SU-DHL-6 (cell line): ENCODE measurements at regions not wholly inside any gene's neighbourhood (a gene's known extent, or its start where the extent isn't known, plus 50 kb on each side); places are given as distances from the start of the nearest gene placed in this dataset.

Experiments
- H2AFZ ChIP-seq: fragments of 200-600 bp; sonication (generic); 2 replicates; pipeline ENCODE4 v1.6.1; 2014; ENCODE audit warnings: low read depth, mild to moderate bottlenecking, moderate library complexity, mixed read lengths, antibody characterized with exemption, low read length; ENCODE audit not compliant: severe bottlenecking
- H3F3A ChIP-seq: fragments of 200-600 bp; shearing (Covaris generic); 2 replicates; pipeline ENCODE4 v1.6.0; 2016; ENCODE audit warnings: antibody characterized with exemption, mild to moderate bottlenecking; ENCODE audit not compliant: insufficient read depth
- H3K27ac ChIP-seq: fragments of 200-600 bp; sonication (generic); 2 replicates; pipeline ENCODE4 v1.5.1; 2016; ENCODE audit warnings: low read depth, mild to moderate bottlenecking, low read length, moderate library complexity, mixed read lengths
- H3K27me3 ChIP-seq: fragments of 200-600 bp; sonication (generic), shearing (Covaris generic); 2 replicates; pipeline ENCODE4 v1.6.0; 2014; ENCODE audit warnings: mild to moderate bottlenecking, low read length
- H3K36me3 ChIP-seq: fragments of 200-600 bp; sonication (generic); 2 replicates; pipeline ENCODE4 v1.6.1; 2014; ENCODE audit warnings: mild to moderate bottlenecking, low read length, mixed read lengths
- H3K4me2 ChIP-seq: fragments of 300-600, 200-600 bp; shearing (Covaris generic), sonication (generic); 2 replicates; pipeline ENCODE4 v1.6.0; 2014; ENCODE audit warnings: low read length, low read depth, mild to moderate bottlenecking; ENCODE audit not compliant: poor library complexity, severe bottlenecking
- H3K4me3 ChIP-seq: fragments of 200-600 bp; sonication (generic); 2 replicates; pipeline ENCODE4 v1.5.1; 2014; ENCODE audit warnings: antibody characterized with exemption, low read length, mild to moderate bottlenecking, mixed read lengths; ENCODE audit not compliant: insufficient read depth, poor library complexity, severe bottlenecking
- H3K79me2 ChIP-seq: fragments of 200-600 bp; sonication (generic); 2 replicates; pipeline ENCODE4 v1.6.1; 2014; ENCODE audit warnings: mild to moderate bottlenecking, low read length, moderate library complexity; ENCODE audit not compliant: insufficient read depth
- H3K9ac ChIP-seq: fragments of 200-600 bp; sonication (generic); 2 replicates; pipeline ENCODE4 v1.7.0; 2014; ENCODE audit warnings: mild to moderate bottlenecking, low read length
- H3K9me2 ChIP-seq: fragments of 200-600 bp; sonication (generic); replicated peaks from 2 replicates; pipeline ENCODE4 v1.6.1; 2014; ENCODE audit warnings: low read length; ENCODE audit not compliant: insufficient read depth
- H3K9me3 ChIP-seq: fragments of 200-600 bp; sonication (generic); 2 replicates; pipeline ENCODE4 v1.6.1; 2014; ENCODE audit warnings: low read length, mixed read lengths; ENCODE audit not compliant: insufficient read depth
- H4K20me1 ChIP-seq: fragments of 200-600 bp; sonication (generic); 2 replicates; pipeline ENCODE4 v1.6.1; 2014; ENCODE audit warnings: low read depth, mild to moderate bottlenecking, antibody characterized with exemption, low read length, moderate library complexity, mixed read lengths
- CTCF ChIP-seq: fragments of 200-600 bp; sonication (generic); IDR thresholded peaks from one replicate; pipeline ENCODE4 v1.5.1; 2017; ENCODE audit warnings: antibody characterized with exemption, mild to moderate bottlenecking, low read length, moderate library complexity; ENCODE audit not compliant: insufficient read depth, poor library complexity, severe bottlenecking
- EZH2phosphoT487 ChIP-seq: fragments of 200-600 bp; sonication (generic), shearing (Covaris generic); conservative IDR thresholded peaks from 2 replicates; pipeline ENCODE4 v1.6.1; 2018; ENCODE audit warnings: mild to moderate bottlenecking, antibody characterized with exemption, low read length, moderate library complexity, mixed read lengths

DNA sequence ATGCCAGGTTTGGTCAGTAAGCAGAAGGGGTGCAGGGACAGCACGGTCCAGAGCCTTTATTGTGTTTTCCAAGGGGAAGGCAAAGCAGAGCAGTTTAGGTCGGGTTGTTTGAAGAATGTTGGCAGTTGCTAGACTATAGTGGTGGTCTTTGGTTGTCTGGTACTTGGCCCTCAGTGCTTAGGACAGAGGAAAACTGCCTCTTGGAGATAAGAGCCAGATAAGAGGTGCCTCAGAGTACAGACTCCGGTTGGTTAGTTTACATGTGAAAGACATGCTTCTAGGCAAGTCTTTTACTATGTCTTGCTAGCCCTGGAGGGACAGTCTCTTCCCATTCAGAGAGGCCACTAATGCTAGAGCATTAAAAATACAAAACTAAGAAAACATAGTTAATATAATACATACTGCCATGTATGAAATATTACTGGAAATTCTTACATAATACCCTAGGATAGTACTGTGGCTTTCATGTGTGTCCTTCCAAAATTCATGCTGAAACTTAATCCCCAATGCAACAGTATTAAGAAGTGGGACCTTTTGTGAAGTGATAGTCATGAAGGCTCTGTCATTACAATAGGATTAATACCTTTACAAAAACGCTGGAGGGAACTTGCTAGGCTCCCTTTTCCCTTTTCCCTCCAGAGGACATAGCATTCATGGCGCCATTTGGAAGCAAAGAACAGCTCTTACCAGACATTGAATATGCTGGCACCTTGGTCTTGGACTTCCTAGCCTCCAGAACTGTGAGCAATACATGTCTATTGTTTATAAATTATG, 280.4 kb downstream of the TMEM167A start:
- H3K27ac ChIP-seq, result no peak overlapping the region
- no peaks in the 10 kb centered on the region for H3K9me2 ChIP-seq
- H3K4me2 ChIP-seq, result no peak overlapping the region
- H3K9me3 ChIP-seq, result no peaks in the 10 kb centered on the region
- H3K36me3 ChIP-seq, result no peaks in the 10 kb centered on the region
- H3K9ac ChIP-seq, result no peak overlapping the region
- TF ChIP-seq CTCF, result no peak
- no peaks in the 10 kb centered on the region for H4K20me1 ChIP-seq
- no peaks in the 10 kb centered on the region for H3K79me2 ChIP-seq
- H2AFZ ChIP-seq, result no peak overlapping the region
- no peak overlapping the region for H3K4me3 ChIP-seq
- H3F3A ChIP-seq, result no peaks in the 10 kb centered on the region
- H3K27me3 ChIP-seq, result 0 out of 2 replicates have a peak, but pooled peaks cover 3% of the 10 kb centered on the region

DNA sequence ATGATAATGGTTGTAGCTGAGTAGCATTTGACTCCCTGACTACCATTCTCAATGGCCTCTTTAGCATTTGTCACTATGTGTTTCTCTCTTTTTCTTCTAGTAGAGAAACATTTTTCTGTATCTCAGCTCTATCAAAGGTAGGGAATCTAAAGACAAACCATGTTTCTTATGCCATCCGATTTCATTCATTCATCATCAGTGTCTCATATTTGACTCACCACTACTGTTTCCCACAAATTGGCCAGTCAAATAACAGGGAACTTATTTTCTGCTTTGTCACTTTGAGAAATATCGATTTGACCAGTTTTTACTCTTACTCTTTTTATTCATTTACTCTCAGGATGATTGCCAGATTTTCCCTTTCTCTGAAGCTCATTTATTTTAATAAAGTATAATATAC, 282.3 kb downstream of the TMEM167A start:
- Histone ChIP-seq H3K4me2 (no peak overlapping the region), H3K9ac (no peak overlapping the region), H3K36me3 (no peaks in the 10 kb centered on the region), H3K27ac (no peak overlapping the region), H3F3A (no peaks in the 10 kb centered on the region), H3K9me2 (no peaks in the 10 kb centered on the region), H3K79me2 (no peaks in the 10 kb centered on the region), H3K27me3 (0 out of 2 replicates have a peak, but pooled peaks cover 3% of the 10 kb centered on the region), H3K9me3 (no peaks in the 10 kb centered on the region), H4K20me1 (no peaks in the 10 kb centered on the region), H3K4me3 (no peak overlapping the region), H2AFZ (no peak overlapping the region)
- TF ChIP-seq CTCF, result no peak
- TF ChIP-seq EZH2phosphoT487, result no peak

GRCh38 chr5:82793808-82794419, 283.3 kb downstream of the TMEM167A start:
- Histone ChIP-seq H3K79me2 (no peaks in the 10 kb centered on the region), H3K4me2 (no peak overlapping the region), H3K4me3 (no peak overlapping the region), H3K36me3 (no peaks in the 10 kb centered on the region), H3K27ac (no peak overlapping the region), H3K27me3 (0 out of 2 replicates have a peak, but pooled peaks cover 3% of the 10 kb centered on the region), H4K20me1 (no peaks in the 10 kb centered on the region), H3K9ac (no peak overlapping the region), H3K9me3 (no peaks in the 10 kb centered on the region), H3K9me2 (no peaks in the 10 kb centered on the region), H2AFZ (no peak overlapping the region), H3F3A (no peaks in the 10 kb centered on the region)
- TF ChIP-seq EZH2phosphoT487 (no peak), CTCF (peak; percentile 68)
